Activated CD4-positive, alpha-beta T cell treated with anti-CD3 and anti-CD28 coated beads for 36 hours (primary cell): ENCODE measurements at regions not wholly inside any gene's neighbourhood (a gene's known extent, or its start where the extent isn't known, plus 50 kb on each side); places are given as distances from the start of the nearest gene placed in this dataset.
A peak's percentile ranks its signal among the peaks of the same experiment; 100 is the strongest.

Experiments used
- ATAC-seq: fragments of 200-7000 bp; cut with Tn5 transposase; one replicate; pipeline ENCODE4 v1.10.0; 2021; ENCODE audit warnings: mild to moderate bottlenecking, moderate library complexity
- CTCF ChIA-PET: fragments of 350-600 bp; sonication (Branson Sonifier 250); formaldehyde crosslinking; loops from one replicate; lab custom pipeline; 2021; ENCODE audit warnings: antibody characterized with exemption; lab: Charles Lee
- POLR2A ChIA-PET: fragments of 350-600 bp; sonication (Branson Sonifier 250); formaldehyde crosslinking; loops from one replicate; lab custom pipeline; 2021; ENCODE audit warnings: antibody characterized with exemption, inconsistent platforms; lab: Charles Lee
- DNase-seq: peaks from one replicate; pipeline ENCODE4 v3.0.0-alpha.2; 2020
- H3K27ac Mint-ChIP-seq: one replicate; pipeline ENCODE4 v1.8.0; 2021; ENCODE audit warnings: mixed read lengths
- H3K27me3 Mint-ChIP-seq: one replicate; pipeline ENCODE4 v1.8.0; 2021; ENCODE audit warnings: mixed read lengths
- H3K36me3 Mint-ChIP-seq: one replicate; pipeline ENCODE4 v1.8.0; 2021; ENCODE audit warnings: low read depth, mixed read lengths
- H3K4me1 Mint-ChIP-seq: one replicate; pipeline ENCODE4 v1.8.0; 2021; ENCODE audit warnings: mixed read lengths
- H3K4me3 Mint-ChIP-seq: one replicate; pipeline ENCODE4 v1.8.0; 2021; ENCODE audit warnings: mild to moderate bottlenecking, moderate library complexity, mixed read lengths
- H3K9me3 Mint-ChIP-seq: one replicate; pipeline ENCODE4 v1.8.0; 2021; ENCODE audit warnings: low read depth, mixed read lengths
- intact Hi-C, 2 experiments: fragments of 100-400 bp; cut with DNase I in 1 of 2; cut with micrococcal nuclease in 1 of 2; formaldehyde crosslinking; loops; one replicate each; pipeline versions ENCODE4 v1.14.2 to v1.15.1; 2022 to 2024; cut with DNase I, micrococcal nuclease

GRCh38 chr6:22057962-22058361, 238.9 kb downstream of the PRL start:
- DNase-seq: no peak
- intact Hi-C loops: no loop called here
- no peak for ATAC-seq
- Mint-ChIP-seq H3K4me3 (no peak overlapping the region), H3K36me3 (no peaks in the 10 kb centered on the region), H3K9me3 (no peaks in the 10 kb centered on the region), H3K27me3 (peaks cover 2% of the 10 kb centered on the region), H3K27ac (no peak overlapping the region), H3K4me1 (peaks cover 26% of the 10 kb centered on the region)
- POLR2A ChIA-PET: interaction anchor here (0.6 kb wide), 1 partner anchor 84 kb away, joined by 4 read pairs; no protein-coding TSS in a partner anchor
- CTCF ChIA-PET: interaction anchor here (0.6 to 1.0 kb wide), 2 partner anchors 9 to 1616 kb away, joined by 3 to 5 read pairs; no protein-coding TSS in a partner anchor

GRCh38 chr6:22059126-22059525, 237.7 kb downstream of the PRL start:
- Mint-ChIP-seq H3K27me3 (peaks cover 2% of the 10 kb centered on the region), H3K9me3 (no peaks in the 10 kb centered on the region), H3K4me1 (peaks cover 29% of the 10 kb centered on the region), H3K36me3 (no peaks in the 10 kb centered on the region), H3K27ac (no peak overlapping the region), H3K4me3 (no peak overlapping the region)
- POLR2A ChIA-PET: no interaction called here
- intact Hi-C loops: no loop called here
- no peak for DNase-seq
- CTCF ChIA-PET: no interaction called here
- no peak for ATAC-seq

- ATAC-seq (no peak), DNase-seq (no peak)
- CTCF ChIA-PET: no interaction called here
- H3K4me3 Mint-ChIP-seq: no peak overlapping the region
- H3K27ac Mint-ChIP-seq: no peak overlapping the region
- intact Hi-C loops: loop anchor here (5.0 to 10.0 kb wide), 3 partner anchors 87 to 625 kb away; no protein-coding TSS in a partner anchor
- H3K4me1 Mint-ChIP-seq: peaks cover 27% of the 10 kb centered on the region
- no peaks in the 10 kb centered on the region for H3K9me3 Mint-ChIP-seq
- H3K27me3 Mint-ChIP-seq: peaks cover 2% of the 10 kb centered on the region
- no peaks in the 10 kb centered on the region for H3K36me3 Mint-ChIP-seq
- POLR2A ChIA-PET: no interaction called here
These were observed 236.9 kb downstream of the PRL start for GRCh38 chr6:22059946-22060345.

DNA sequence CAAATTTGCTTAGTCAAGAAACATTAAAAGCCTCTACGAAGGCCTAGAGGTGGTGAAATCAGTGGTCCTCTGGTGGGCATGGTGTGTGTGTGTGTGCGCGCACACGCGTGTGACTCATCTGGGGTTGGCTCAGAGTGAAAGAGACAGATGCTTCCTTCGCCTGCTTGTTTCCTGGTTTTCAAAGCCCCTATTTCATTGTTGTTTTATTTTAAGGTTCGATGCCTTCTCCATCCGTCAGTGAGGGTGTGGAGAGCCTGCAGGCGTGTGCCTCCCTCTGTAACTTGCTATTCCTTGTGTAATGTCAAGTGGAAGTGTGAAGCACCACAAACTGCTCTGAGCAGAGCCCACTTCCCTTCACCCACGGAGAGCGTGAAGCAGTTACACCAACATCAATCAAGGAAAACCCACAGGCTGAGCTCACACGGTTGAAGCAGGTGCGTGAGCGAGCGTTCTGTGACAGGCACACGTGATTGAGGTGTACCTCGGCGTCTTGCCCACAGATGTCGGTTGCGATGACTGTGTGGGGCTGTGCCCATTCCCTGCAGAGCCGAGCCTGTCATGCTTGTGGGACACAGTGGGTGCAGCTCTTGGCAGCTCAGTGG, 233.9 kb downstream of the PRL start:
- H3K27ac Mint-ChIP-seq: peak overlapping the region; percentile 86
- ChIA-PET CTCF (interaction anchor here (1.1 kb wide), 1 partner anchor 95 kb away, joined by 3 read pairs; no protein-coding TSS in a partner anchor), POLR2A (no interaction called here)
- peak overlapping the region; percentile 43 for H3K4me3 Mint-ChIP-seq
- H3K36me3 Mint-ChIP-seq: no peaks in the 10 kb centered on the region
- intact Hi-C loops: loop anchor here (2.0 to 10.0 kb wide), 6 partner anchors 40 to 628 kb away; no protein-coding TSS in a partner anchor
- H3K9me3 Mint-ChIP-seq: no peaks in the 10 kb centered on the region
- peaks cover 12% of the 10 kb centered on the region for H3K27me3 Mint-ChIP-seq
- DNase-seq: peak; percentile 82
- peaks cover 40% of the 10 kb centered on the region for H3K4me1 Mint-ChIP-seq
- peak; percentile 83 for ATAC-seq

DNA sequence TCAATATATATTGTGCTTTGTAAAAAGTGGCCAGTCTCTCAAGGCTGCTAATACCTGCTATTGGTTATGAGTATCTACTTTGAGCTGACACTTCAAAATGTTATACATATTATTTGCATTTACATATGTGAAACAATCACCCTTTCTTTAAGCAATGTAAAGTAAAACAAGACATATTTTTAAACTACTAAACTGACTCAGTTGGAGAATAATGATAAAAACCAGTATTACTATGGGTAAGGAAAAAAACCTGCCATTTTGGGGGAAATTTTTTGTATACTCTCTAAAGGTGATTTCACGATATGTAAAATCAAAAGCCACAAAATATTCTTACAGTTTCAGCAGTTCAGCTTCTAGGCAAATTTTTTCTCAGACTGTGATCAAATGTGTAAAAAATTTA, 232.3 kb downstream of the PRL start:
- intact Hi-C loops: loop anchor here (5.0 to 10.0 kb wide), 3 partner anchors 83 to 630 kb away; no protein-coding TSS in a partner anchor
- no peak overlapping the region for H3K4me3 Mint-ChIP-seq
- peaks cover 10% of the 10 kb centered on the region for H3K27me3 Mint-ChIP-seq
- H3K9me3 Mint-ChIP-seq: no peaks in the 10 kb centered on the region
- H3K4me1 Mint-ChIP-seq: peaks cover 50% of the 10 kb centered on the region
- ChIA-PET POLR2A (no interaction called here), CTCF (no interaction called here)
- H3K36me3 Mint-ChIP-seq: no peaks in the 10 kb centered on the region
- ATAC-seq (no peak), DNase-seq (no peak)
- H3K27ac Mint-ChIP-seq: no peak overlapping the region

DNA sequence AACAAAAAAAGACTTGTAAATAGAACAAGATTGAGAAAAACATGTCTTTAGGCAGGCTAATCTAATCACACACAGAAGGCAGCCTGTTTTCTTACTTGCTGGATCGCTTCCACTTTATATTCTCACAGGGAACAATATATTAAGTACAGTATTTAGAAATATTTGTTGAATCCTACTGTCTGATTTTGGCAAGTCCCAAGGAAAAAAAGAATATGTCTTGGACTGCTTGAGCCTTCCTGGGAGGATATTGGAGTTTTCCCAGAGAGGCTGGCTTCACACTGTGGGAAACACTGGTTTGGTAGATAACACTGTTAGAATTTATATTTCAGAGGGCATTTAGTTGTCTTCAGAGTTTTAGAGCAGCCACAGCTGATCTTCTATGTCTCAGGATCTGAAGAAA, 229.7 kb downstream of the PRL start:
- POLR2A ChIA-PET: no interaction called here
- H3K36me3 Mint-ChIP-seq: no peaks in the 10 kb centered on the region
- CTCF ChIA-PET: no interaction called here
- intact Hi-C loops: loop anchor here in 1 of 2 experiments (5.0 to 10.0 kb wide), 3 partner anchors 80 to 632 kb away; no protein-coding TSS in a partner anchor
- ATAC-seq (no peak), DNase-seq (no peak)
- H3K27me3 Mint-ChIP-seq: peaks cover 10% of the 10 kb centered on the region
- no peaks in the 10 kb centered on the region for H3K9me3 Mint-ChIP-seq
- H3K4me1 Mint-ChIP-seq: peaks cover 47% of the 10 kb centered on the region
- H3K27ac Mint-ChIP-seq: no peak overlapping the region
- H3K4me3 Mint-ChIP-seq: no peak overlapping the region

- H3K9me3 Mint-ChIP-seq: no peaks in the 10 kb centered on the region
- POLR2A ChIA-PET: no interaction called here
These were observed 229.2 kb downstream of the PRL start for GRCh38 chr6:22067671-22068070.

GRCh38 chr6:22068561-22069305, 228.1 kb downstream of the PRL start:
- CTCF ChIA-PET: interaction anchor here (0.6 to 1.2 kb wide), 4 partner anchors 9 to 34 kb away, joined by 3 to 4 read pairs (median 3); no protein-coding TSS in a partner anchor
- Mint-ChIP-seq H3K9me3 (no peaks in the 10 kb centered on the region), H3K36me3 (no peaks in the 10 kb centered on the region), H3K4me3 (peak overlapping the region; percentile 11), H3K4me1 (peaks cover 32% of the 10 kb centered on the region), H3K27ac (peak overlapping the region; percentile 81), H3K27me3 (peaks cover 10% of the 10 kb centered on the region)
- ATAC-seq: peak; percentile 90
- POLR2A ChIA-PET: interaction anchor here (1.2 kb wide), 1 partner anchor 79 kb away, joined by 6 read pairs; no protein-coding TSS in a partner anchor
- intact Hi-C loops: loop anchor here (2.0 to 10.0 kb wide), 5 partner anchors 22 to 1526 kb away; no protein-coding TSS in a partner anchor
- DNase-seq: peak; percentile 59

More at GRCh38 chr6:22067671-22068070, 229.2 kb downstream of the PRL start:
- no peaks in the 10 kb centered on the region for H3K36me3 Mint-ChIP-seq
- CTCF ChIA-PET: no interaction called here
- intact Hi-C loops: loop anchor here (2.0 to 10.0 kb wide), 5 partner anchors 23 to 1525 kb away; no protein-coding TSS in a partner anchor
- H3K27ac Mint-ChIP-seq: no peak overlapping the region
- H3K4me3 Mint-ChIP-seq: no peak overlapping the region
- peaks cover 10% of the 10 kb centered on the region for H3K27me3 Mint-ChIP-seq
- DNase-seq (no peak), ATAC-seq (no peak)
- H3K4me1 Mint-ChIP-seq: peaks cover 42% of the 10 kb centered on the region

GRCh38 chr6:22069306-22069800, 227.5 kb downstream of the PRL start:
- ChIA-PET CTCF (interaction anchor here (0.6 to 1.2 kb wide), 5 partner anchors 9 to 34 kb away, joined by 3 to 4 read pairs (median 3); no protein-coding TSS in a partner anchor), POLR2A (interaction anchor here (1.2 kb wide), 1 partner anchor 79 kb away, joined by 6 read pairs; no protein-coding TSS in a partner anchor)
- intact Hi-C loops: loop anchor here (2.0 to 10.0 kb wide), 5 partner anchors 21 to 1527 kb away; no protein-coding TSS in a partner anchor
- Mint-ChIP-seq H3K9me3 (no peaks in the 10 kb centered on the region), H3K4me1 (peaks cover 26% of the 10 kb centered on the region), H3K36me3 (no peaks in the 10 kb centered on the region), H3K27ac (peak overlapping the region; percentile 81), H3K27me3 (peaks cover 10% of the 10 kb centered on the region), H3K4me3 (no peak overlapping the region)
- ATAC-seq (no peak), DNase-seq (no peak)

GRCh38 chr6:22071270-22072041, 225.4 kb downstream of the PRL start:
- no peak for DNase-seq
- ChIA-PET CTCF (no interaction called here), POLR2A (no interaction called here)
- peaks cover 6% of the 10 kb centered on the region for H3K27me3 Mint-ChIP-seq
- no peak for ATAC-seq
- H3K9me3 Mint-ChIP-seq: no peaks in the 10 kb centered on the region
- H3K36me3 Mint-ChIP-seq: no peaks in the 10 kb centered on the region
- no peak overlapping the region for H3K27ac Mint-ChIP-seq
- H3K4me1 Mint-ChIP-seq: peaks cover 22% of the 10 kb centered on the region
- intact Hi-C loops: no loop called here
- H3K4me3 Mint-ChIP-seq: no peak overlapping the region

DNA sequence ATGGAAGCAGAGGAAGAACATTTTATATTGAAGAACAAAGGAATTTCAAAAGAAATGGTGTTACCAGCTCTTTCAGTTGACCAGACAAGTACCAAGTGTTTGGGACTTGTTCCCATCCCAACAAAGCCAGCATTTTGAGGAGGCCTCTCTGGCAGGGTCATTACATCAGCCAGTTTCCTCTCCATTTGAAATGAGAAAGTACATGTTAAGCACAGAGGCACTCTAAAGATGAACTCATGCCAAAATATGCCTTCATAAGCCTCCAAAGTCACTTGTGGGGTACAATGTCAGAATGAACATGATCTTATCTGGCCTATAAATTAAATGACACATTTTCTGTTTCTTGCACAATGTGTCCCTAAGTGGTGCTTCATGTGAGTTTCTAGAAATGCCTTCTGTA, 223.9 kb downstream of the PRL start:
- Mint-ChIP-seq H3K27ac (no peak overlapping the region), H3K4me1 (peaks cover 14% of the 10 kb centered on the region), H3K36me3 (no peaks in the 10 kb centered on the region), H3K27me3 (no peaks in the 10 kb centered on the region), H3K9me3 (no peaks in the 10 kb centered on the region), H3K4me3 (no peak overlapping the region)
- intact Hi-C loops: no loop called here
- CTCF ChIA-PET: no interaction called here
- ATAC-seq (no peak), DNase-seq (no peak)
- POLR2A ChIA-PET: no interaction called here
